GM12878 (cell line): ENCODE measurements at regions not wholly inside any gene's neighbourhood (a gene's known extent, or its start where the extent isn't known, plus 50 kb on each side); places are given as distances from the start of the nearest gene placed in this dataset.

Source experiments
- ATF7 ChIP-seq: fragments of 450-650 bp; IDR thresholded peaks from 2 replicates; pipeline ENCODE4 v1.6.1; 2016; ENCODE audit warnings: low read depth, mild to moderate bottlenecking
- BACH1 ChIP-seq: fragments of 450-650 bp; IDR thresholded peaks from 2 replicates; pipeline ENCODE4 v1.6.1; 2017; ENCODE audit warnings: mild to moderate bottlenecking, borderline replicate concordance
- BCL11A ChIP-seq: IDR thresholded peaks from 2 replicates; pipeline ENCODE4 v1.6.1; 2011; ENCODE audit warnings: low read depth, low read length
- CBX5 ChIP-seq: sonication (generic); IDR thresholded peaks from 2 replicates; pipeline ENCODE4 v1.6.1; 2016; ENCODE audit warnings: low read depth, moderate library complexity, mild to moderate bottlenecking, inconsistent platforms
- CEBPB ChIP-seq, 2 experiments: fragments of 150-350 bp in 1 of 2; IDR thresholded peaks; 2 replicates each; pipeline ENCODE4 v1.6.1; 2012 to 2014; ENCODE audit warnings: low read depth in 2 of 2, low read length in 2 of 2, borderline replicate concordance in 1 of 2, inconsistent platforms in 1 of 2
- CREM ChIP-seq: IDR thresholded peaks from 2 replicates; pipeline ENCODE4 v1.6.1; 2014; ENCODE audit warnings: antibody characterized with exemption, low read depth
- DPF2 ChIP-seq: fragments of 450-650 bp; IDR thresholded peaks from 2 replicates; pipeline ENCODE4 v1.6.1; 2017; ENCODE audit warnings: mild to moderate bottlenecking
- EED ChIP-seq: sonication (generic); IDR thresholded peaks from 2 replicates; pipeline ENCODE4 v1.6.1; 2016; ENCODE audit warnings: antibody characterized with exemption, low read depth
- ESRRA ChIP-seq: IDR thresholded peaks from 2 replicates; pipeline ENCODE4 v1.6.1; 2012; ENCODE audit warnings: mild to moderate bottlenecking, low read length, improper control_type of control experiment
- IKZF2 ChIP-seq, 2 experiments: fragments of 450-650 bp; IDR thresholded peaks; 2 replicates each; pipeline ENCODE4 v1.6.1; 2017; ENCODE audit warnings: mild to moderate bottlenecking in 2 of 2, moderate library complexity in 2 of 2
- MYC ChIP-seq: IDR thresholded peaks from 2 replicates; pipeline ENCODE4 v1.6.1; 2011; ENCODE audit warnings: mild to moderate bottlenecking, low read length, moderate library complexity, inconsistent platforms; ENCODE audit not compliant: insufficient read depth, insufficient replicate concordance, insufficient read length, severe bottlenecking
- NR2F1 ChIP-seq: fragments of 450-650 bp; conservative IDR thresholded peaks from 2 replicates; pipeline ENCODE4 v1.6.1; 2017; ENCODE audit warnings: mild to moderate bottlenecking
- POU2F2 ChIP-seq: IDR thresholded peaks from 3 replicates; pipeline ENCODE4 v1.6.1; 2011; ENCODE audit warnings: low read depth, mild to moderate bottlenecking, low read length, borderline replicate concordance
- RCOR1 ChIP-seq: conservative IDR thresholded peaks from 2 replicates; pipeline ENCODE4 v1.6.1; 2012; ENCODE audit warnings: low read depth, low read length, improper control_type of control experiment
- YY1 ChIP-seq: IDR thresholded peaks from 2 replicates; pipeline ENCODE4 v1.6.1; 2011; ENCODE audit warnings: low read depth, mild to moderate bottlenecking, low read length
- ZBED1 ChIP-seq: IDR thresholded peaks from 2 replicates; pipeline ENCODE4 v1.6.1; 2016; ENCODE audit warnings: borderline replicate concordance
- TF ChIP-seq, protein P1 (sequence below): IDR thresholded peaks from 2 replicates; pipeline ENCODE4 v1.6.1; 2011; ENCODE audit warnings: borderline replicate concordance, low read depth, mild to moderate bottlenecking, moderate library complexity, low read length; ENCODE audit not compliant: insufficient read depth, poor library complexity, severe bottlenecking
- TF ChIP-seq, protein P2 (sequence below): IDR thresholded peaks from 2 replicates; pipeline ENCODE4 v1.6.1; 2012; ENCODE audit warnings: low read depth, low read length, improper control_type of control experiment
- TF ChIP-seq, protein P3 (sequence below): fragments of 450-650 bp; IDR thresholded peaks from 2 replicates; pipeline ENCODE4 v1.6.1; 2017; ENCODE audit warnings: low read depth, mild to moderate bottlenecking, moderate library complexity
- TF ChIP-seq, protein P4 (sequence below): fragments of 450-650 bp; IDR thresholded peaks from 2 replicates; pipeline ENCODE4 v1.6.1; 2018; ENCODE audit warnings: borderline replicate concordance, mild to moderate bottlenecking; ENCODE audit not compliant: partially characterized antibody
- TF ChIP-seq, protein P5 (sequence below): IDR thresholded peaks from 2 replicates; pipeline ENCODE4 v1.6.1; 2011; ENCODE audit warnings: low read depth, low read length, improper control_type of control experiment, borderline replicate concordance
- TF ChIP-seq, protein P6 (sequence below): IDR thresholded peaks from 2 replicates; pipeline ENCODE4 v1.6.1; 2012; ENCODE audit warnings: low read length, inconsistent platforms

DNA sequence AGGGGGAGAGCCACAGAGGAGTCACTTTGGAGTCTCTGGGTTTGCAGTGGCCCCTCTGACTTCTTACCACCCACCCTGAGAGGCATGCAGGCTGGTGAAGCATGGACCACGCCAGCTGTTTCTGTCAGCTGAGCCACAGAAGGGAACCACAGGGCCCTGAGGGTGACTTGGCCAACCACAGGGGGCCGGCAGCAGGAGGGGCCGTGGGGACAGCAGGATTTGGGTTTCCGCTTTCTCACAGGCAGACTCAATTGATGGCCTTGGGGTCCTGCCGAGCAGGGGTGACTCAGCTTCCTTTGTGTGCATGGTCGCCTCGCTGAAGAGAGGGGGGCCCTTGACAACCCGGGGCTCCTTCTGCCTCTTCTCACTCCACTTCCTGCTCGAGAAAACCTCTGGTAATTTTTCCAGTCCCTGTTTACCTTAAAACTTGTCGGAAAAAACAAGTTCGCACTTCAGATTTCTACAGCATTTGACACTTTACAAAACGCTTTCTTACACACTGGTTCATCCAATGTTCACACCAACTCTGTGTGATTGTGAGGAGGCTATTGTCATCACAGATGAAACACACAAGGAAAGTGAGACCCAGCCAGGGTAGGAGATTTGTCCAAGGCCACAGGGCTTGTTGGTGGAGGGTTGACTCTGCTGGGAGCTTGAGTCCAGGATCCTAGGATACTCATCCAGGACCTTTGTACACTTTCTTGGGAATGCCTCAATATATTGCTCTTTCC is 311.2 kb downstream of the LPIN1 start (continued):
- TF ChIP-seq, protein P1, sequence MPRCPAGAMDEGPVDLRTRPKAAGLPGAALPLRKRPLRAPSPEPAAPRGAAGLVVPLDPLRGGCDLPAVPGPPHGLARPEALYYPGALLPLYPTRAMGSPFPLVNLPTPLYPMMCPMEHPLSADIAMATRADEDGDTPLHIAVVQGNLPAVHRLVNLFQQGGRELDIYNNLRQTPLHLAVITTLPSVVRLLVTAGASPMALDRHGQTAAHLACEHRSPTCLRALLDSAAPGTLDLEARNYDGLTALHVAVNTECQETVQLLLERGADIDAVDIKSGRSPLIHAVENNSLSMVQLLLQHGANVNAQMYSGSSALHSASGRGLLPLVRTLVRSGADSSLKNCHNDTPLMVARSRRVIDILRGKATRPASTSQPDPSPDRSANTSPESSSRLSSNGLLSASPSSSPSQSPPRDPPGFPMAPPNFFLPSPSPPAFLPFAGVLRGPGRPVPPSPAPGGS = peak; percentile 81
- peak; percentile 45; the same call in 1 of the 2 replicates for TF ChIP-seq ZBED1
- no peak for TF ChIP-seq MYC
- 0 out of 2 replicates have a peak, but pooled peaks have one; percentile 31 for TF ChIP-seq YY1
- TF ChIP-seq CBX5 = no peak
- peak; percentile 48; the same call in 1 of the 2 replicates for TF ChIP-seq CREM
- 0 out of 2 replicates have a peak, but pooled peaks have one; percentile 31 for TF ChIP-seq ATF7
- TF ChIP-seq BCL11A = peak; percentile 63
- TF ChIP-seq, protein P2, sequence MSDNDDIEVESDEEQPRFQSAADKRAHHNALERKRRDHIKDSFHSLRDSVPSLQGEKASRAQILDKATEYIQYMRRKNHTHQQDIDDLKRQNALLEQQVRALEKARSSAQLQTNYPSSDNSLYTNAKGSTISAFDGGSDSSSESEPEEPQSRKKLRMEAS = peak; percentile 33; the same call in 1 of the 2 replicates
- TF ChIP-seq IKZF2 (IDR thresholded peaks at IDR 0.05) = peak; percentile 62 to 70; a peak in 2 of 4 replicates
- TF ChIP-seq DPF2 = peak; percentile 68
- TF ChIP-seq ESRRA = no peak
- peak; percentile 83 for TF ChIP-seq EED
- peak; percentile 80; the same call in 2 of the 3 replicates for TF ChIP-seq POU2F2
- TF ChIP-seq, protein P3, sequence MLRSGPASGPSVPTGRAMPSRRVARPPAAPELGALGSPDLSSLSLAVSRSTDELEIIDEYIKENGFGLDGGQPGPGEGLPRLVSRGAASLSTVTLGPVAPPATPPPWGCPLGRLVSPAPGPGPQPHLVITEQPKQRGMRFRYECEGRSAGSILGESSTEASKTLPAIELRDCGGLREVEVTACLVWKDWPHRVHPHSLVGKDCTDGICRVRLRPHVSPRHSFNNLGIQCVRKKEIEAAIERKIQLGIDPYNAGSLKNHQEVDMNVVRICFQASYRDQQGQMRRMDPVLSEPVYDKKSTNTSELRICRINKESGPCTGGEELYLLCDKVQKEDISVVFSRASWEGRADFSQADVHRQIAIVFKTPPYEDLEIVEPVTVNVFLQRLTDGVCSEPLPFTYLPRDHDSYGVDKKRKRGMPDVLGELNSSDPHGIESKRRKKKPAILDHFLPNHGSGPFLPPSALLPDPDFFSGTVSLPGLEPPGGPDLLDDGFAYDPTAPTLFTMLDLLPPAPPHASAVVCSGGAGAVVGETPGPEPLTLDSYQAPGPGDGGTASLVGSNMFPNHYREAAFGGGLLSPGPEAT = peak; percentile 64
- no peak for TF ChIP-seq RCOR1
- TF ChIP-seq NR2F1 = peak; percentile 82
- TF ChIP-seq, protein P4, sequence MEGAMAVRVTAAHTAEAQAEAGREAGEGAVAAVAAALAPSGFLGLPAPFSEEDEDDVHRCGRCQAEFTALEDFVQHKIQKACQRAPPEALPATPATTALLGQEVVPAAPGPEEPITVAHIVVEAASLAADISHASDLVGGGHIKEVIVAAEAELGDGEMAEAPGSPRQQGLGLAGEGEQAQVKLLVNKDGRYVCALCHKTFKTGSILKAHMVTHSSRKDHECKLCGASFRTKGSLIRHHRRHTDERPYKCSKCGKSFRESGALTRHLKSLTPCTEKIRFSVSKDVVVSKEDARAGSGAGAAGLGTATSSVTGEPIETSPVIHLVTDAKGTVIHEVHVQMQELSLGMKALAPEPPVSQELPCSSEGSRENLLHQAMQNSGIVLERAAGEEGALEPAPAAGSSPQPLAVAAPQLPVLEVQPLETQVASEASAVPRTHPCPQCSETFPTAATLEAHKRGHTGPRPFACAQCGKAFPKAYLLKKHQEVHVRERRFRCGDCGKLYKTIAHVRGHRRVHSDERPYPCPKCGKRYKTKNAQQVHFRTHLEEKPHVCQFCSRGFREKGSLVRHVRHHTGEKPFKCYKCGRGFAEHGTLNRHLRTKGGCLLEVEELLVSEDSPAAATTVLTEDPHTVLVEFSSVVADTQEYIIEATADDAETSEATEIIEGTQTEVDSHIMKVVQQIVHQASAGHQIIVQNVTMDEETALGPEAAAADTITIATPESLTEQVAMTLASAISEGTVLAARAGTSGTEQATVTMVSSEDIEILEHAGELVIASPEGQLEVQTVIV = no peak
- TF ChIP-seq, protein P5, sequence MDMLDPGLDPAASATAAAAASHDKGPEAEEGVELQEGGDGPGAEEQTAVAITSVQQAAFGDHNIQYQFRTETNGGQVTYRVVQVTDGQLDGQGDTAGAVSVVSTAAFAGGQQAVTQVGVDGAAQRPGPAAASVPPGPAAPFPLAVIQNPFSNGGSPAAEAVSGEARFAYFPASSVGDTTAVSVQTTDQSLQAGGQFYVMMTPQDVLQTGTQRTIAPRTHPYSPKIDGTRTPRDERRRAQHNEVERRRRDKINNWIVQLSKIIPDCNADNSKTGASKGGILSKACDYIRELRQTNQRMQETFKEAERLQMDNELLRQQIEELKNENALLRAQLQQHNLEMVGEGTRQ = no peak
- TF ChIP-seq, protein P6, sequence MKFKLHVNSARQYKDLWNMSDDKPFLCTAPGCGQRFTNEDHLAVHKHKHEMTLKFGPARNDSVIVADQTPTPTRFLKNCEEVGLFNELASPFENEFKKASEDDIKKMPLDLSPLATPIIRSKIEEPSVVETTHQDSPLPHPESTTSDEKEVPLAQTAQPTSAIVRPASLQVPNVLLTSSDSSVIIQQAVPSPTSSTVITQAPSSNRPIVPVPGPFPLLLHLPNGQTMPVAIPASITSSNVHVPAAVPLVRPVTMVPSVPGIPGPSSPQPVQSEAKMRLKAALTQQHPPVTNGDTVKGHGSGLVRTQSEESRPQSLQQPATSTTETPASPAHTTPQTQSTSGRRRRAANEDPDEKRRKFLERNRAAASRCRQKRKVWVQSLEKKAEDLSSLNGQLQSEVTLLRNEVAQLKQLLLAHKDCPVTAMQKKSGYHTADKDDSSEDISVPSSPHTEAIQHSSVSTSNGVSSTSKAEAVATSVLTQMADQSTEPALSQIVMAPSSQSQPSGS = peak; percentile 74; the same call in 1 of the 2 replicates
- no peak for TF ChIP-seq CEBPB (IDR thresholded peaks at IDR 0.05; ENCODE audit: borderline replicate concordance in 1 of 2, low read depth in 2 of 2, low read length in 2 of 2)
- peak; percentile 68; the same call in 1 of the 2 replicates for TF ChIP-seq BACH1
